Activated CD8-positive, alpha-beta memory T cell treated with anti-CD3 and anti-CD28 coated beads, Interleukin-2, amount 50 U/mL, for 4 hours (primary cell): ENCODE measurements at regions not wholly inside any gene's neighbourhood (a gene's known extent, or its start where the extent isn't known, plus 50 kb on each side); places are given as distances from the start of the nearest gene placed in this dataset.

ENCODE experiments used
- DNase-seq: peaks from one replicate; pipeline ENCODE4 v3.0.0-alpha.2; 2020

DNA sequence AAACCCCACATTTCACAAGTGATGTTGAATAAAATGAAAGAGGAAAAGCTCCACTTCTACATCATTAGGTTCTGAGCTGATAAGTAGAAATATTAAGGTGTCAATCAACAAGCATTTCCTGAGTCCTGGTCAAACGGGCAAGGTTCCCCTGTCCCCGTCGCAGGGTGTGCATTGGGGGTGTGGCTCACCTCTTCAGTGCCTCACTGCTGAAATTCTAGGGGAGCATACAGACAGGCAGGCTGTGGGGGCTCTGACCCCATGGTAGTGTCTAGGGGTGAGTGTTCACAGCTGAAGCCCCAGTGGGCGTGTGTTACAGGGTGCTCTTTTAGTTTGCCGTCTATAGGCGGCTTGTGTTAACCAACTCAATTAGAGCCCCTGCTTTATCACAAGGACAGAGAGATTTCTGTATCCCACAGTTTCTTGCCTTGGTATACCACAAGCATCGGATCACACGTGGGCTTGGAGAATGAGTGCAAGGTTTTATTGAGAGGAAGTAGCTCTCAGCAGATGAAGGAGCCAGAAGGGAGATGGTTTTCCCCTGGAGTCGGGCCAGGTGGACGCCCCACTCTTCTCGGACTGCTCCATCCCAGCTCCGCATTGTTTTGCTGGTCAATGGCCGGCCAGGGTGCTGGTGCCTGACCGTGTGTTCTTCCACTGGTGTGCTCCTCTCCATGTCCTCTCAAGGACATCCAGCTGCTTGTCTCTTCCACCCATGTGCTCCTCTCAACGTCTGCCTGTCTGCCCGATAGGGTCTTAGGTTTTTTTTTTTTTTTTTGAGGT is 238.2 kb upstream of the NLRP1 start:
- no peak for DNase-seq

DNA sequence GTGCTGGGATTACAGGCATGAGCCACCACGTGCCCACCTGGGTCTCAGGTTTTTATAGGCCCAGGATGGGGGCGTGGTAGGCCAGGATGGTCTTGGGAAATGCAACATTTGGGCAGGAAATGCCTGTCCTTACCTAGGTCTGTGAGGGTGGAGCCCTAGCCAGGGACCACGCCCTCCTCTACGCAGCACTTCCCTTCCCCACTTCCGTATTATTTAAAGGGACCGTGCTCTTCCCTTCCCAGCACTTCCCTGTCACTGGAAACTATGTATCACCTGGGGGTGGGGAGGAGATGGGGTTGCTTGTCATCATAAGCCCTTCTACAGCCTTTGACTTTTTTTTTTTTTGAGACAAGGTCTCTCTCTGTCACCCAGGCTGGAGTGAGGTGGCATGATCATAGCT is 238.9 kb upstream of the NLRP1 start:
- no peak for DNase-seq

DNA sequence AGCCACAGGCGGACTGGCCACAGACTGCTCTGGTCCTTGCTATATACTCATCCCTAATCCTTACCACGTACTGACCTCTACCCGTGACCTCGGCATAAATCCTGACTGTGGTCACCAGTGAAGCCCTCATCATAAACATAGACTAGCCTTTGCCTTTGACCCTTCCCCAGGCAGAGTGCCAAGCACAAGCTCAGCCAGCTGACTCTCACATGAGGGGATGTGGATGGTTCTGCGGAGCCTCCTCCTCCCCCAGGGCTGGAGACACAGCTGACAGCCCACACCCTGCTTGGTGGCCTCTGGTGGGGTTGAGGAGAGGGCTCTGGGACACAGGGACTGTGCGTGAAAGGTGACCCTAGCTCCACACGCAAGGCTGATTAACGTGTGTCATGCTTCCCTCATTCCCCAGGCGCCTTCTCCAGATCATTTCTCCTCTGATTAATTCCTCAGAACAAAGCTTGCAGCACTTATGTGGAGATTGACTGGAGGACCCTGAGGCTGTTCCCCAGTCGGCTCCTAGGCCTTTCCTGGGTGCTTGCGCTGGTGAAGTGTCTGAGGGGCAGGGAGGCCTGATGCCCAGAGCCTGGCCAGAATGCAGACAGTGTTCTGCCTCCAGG is 241.5 kb upstream of the NLRP1 start:
- DNase-seq: no peak

DNA sequence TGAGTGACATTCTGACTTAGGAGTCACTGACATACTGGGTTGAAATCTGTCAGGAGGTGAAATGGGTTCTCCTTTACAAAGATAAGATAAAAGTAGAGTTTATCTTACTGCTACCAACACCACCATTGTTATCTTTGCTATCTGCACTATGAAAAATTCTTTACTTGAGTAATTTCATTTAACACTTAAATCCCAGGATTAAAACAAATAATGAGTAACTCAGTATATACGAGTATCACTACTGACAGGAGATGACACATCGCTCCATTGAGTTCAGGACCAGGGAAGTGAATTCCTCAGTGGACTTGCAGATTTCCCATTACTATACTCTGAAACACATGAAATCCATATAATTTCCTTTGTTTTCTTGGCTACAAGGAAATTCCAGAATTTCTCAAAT is 242.1 kb upstream of the NLRP1 start:
- DNase-seq: no peak

DNA sequence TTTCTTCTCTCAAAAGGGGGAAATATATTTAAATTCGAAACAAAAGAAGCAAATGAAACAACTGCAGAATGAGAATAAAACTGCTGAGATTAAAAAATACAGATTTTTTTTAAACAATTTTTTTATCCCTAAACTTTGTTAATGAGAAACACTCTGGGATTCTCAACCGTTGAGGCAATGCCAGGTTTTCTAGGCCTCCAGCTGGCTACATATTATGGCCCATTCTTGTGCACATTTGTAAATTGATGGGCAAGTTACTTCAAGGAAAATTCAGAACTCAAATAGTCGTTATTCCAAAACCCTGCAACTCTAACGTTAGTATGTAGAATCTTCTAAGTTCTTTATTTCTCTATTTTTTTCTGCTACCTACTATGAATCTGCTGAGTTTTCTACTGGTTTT is 239.3 kb upstream of the WSCD1 start:
- DNase-seq: no peak

DNA sequence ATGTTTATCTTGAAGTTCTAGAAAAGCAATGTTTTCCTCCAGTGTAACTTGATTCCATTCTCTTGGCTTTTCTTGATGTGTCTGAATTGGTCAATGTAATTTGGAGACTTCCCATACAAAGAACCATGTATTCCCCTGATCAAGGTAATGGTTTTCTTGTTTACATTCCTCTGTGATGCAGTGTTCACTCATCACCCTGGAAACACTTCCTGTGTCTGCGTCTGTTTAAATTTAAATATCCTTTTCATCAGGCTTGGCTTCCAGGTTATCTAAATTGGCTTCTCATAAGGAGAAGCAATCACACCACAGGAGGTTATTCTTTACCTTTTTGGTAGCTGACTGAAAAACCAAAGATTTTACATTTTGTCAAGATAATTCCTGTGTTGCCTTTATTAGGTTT is 237.3 kb upstream of the WSCD1 start:
- no peak for DNase-seq

DNA sequence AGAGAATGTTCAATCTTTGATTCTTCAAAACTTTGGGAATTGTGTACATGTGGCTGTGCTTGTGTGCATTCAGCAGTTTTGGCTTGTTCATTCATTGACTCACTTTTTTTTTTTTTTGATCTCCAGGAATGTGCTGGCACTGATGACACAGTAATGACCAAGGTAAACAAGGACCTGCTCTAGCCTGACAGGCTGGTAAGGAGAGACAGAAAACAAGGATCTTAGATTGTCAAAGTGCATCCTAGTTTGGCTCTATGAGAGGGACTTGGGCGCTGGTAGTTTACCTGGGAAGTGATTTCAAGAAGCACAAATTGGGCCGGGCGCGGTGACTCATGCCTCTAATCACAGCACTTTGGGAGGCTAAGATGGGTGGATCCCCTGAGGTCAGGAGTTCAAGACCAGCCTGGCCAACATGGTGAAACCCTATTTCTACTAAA is 233.1 kb upstream of the WSCD1 start:
- no peak for DNase-seq

DNA sequence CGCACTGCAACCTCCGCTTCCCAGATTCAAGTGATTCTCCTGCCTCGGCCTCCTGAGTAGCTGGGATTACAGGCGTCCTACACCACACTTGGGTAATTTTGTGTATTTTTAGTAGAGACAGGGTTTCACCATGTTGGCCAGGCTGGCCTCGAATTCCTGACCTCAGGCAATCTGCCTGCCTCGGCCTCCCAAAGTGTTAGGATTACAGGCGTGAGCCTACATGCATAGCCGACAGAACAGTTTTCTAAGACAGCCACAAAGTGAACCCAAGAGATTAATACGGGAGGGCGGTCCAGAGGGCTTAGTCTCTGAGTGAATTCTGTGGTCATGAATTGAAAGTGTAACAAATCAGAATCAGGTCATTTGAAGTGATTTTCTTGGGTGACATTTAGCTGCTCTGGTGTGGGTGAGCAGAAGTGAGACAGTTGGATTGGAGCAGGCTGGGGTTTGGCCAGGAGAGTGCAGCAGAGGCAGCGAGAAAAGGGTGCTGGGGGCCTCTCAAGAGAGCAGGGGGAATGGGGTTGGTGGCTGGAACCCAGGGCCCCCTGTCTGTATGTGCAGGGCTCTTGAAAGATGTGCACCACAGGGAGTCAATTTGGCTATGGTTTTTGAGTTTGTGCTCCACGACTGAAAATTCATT is 231.4 kb upstream of the WSCD1 start:
- DNase-seq: no peak

DNA sequence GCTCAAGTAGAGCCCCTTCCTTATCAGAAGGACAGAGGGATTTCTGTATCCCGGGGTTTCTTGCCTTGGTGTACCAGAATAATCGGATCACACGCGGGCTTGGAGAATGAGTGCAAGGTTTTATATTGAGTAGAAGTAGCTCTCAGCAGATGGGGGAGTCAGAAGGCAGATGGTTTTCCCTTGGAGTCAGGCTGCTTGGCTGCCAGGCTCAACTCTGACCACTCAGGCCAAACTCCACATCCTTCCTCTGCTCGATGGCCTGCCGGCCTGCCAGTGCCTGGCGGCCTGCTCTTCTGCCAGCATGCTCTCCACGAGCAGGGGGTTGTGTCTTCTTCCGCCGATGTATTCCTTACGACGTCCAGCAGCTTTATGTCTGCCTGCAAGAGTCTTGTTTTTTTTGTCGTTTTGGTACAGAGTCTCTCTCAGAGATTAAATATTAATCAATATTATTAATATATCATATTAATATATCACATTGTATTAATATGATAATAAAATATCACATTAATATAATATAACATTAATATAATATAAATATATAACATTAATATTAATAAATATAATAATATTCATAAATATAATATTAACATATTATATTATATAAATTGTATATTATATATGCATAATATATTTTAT is 229.2 kb upstream of the WSCD1 start:
- no peak for DNase-seq

DNA sequence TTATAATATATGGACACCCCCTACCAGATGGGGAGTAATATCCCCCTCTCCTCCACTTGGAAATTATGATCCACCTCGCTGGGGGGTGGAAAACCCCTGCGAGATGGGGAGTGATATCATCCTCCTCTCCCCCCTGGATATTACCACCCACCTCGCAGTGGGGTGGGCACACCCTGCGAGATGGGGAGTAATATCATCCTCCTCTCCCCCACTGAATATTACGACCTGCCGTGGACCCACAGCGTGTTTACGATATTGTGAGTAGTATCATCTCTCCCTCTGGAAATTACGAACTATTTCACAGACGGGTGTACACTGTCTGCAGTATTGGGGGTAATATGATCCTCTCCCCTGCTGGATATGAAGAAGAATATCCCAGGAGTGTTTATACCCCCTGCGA is 228.3 kb upstream of the WSCD1 start:
- no peak for DNase-seq

DNA sequence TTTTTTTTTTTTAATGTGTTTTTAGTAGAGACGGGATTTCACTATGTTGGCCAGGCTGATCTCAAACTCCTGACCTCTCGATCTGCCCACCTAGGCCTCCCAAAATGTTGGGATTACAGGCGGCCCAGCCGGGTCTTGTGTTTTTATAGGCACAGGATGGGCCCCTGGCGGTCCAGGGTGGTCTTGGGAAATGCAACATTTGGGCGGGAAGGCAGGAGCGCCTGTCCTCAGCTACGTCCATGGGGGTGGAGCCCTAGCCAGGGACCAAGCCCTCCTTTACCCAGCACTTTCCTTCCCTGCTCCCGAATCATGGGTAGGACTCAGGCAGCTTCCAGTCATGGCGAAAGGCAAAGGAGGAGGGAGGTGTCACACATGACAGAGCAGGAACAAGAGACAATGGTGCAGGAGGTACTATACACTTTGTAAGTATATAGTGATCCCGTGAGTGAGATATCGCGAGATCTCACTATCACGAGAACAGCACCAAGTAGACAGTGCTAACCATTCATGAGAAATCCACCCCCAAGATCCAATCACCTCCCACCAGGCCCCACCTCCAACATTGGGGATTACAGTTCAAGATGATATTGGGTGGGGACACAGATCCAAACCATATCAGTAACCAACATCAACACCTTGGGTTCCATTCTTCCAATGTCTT is 226.7 kb upstream of the WSCD1 start:
- DNase-seq: no peak

DNA sequence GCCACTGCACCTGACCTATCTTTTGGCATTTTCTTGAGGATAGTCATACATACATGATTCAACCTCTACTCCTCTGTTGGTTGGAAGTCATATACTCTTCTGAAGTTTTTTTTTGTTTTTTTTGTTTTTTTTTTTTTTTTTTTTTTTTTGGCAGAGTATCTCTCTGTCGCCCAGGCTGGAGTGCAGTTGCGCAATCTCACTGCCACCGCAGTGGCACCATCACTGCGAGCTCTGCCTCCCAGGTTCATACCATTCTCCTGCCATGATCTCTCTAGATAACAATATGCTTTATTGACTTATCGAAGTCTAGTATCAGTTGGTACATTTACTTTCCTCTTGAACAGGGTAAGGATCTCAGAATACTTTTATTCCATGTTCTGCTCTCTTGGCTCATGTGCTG is 224.2 kb upstream of the WSCD1 start:
- no peak for DNase-seq

DNA sequence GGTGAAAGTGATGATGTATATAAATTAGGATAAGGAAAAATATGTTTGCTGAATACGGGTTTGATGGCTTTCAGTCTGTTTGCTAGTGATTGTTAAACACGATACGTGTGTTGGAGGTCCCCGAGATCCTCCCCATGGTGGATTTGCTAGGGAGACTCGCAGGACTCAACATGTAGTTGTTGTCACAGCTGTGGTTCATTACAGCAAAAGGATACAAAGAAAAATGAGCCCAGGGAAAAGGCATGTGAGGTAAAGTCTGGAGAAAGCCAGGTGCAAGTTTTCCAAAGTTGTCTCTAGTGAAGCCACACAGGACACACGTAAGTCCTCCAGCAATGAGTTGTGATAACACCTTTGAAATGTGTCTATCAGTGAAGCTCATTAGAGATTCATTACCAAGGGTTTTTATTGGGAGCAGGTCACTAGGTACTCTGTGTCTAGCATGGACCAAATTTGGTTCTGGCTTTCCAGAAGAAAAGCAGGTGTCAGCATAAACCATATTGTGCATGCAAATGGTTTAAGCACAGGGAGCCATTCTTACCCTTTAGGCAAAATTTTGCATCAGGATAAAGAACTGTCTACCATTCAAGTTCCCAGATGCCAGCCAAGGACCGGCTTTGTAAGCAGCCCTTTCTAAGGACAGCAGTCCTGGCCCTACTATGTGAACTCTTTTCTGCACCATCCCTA is 215.2 kb upstream of the WSCD1 start:
- DNase-seq: no peak

DNA sequence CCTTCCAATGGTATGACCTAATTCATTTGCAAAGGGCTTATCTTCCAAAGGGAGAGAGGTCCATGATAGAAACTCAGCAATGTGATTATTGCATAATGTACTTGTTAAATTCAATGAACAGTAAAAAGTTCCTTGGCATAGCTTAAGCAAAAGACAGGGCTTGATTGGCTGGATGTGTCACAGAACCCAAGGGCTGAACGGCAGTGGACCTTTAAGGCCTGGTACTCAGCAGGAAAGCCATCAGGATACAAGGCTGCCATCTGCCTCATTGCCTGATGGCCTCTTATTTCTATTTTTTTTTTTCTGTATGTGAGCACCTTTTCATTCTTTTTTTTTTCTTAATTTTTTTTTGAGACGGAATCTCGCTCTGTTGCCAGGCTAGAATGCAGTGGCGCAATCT is 208.9 kb upstream of the WSCD1 start:
- DNase-seq: no peak

DNA sequence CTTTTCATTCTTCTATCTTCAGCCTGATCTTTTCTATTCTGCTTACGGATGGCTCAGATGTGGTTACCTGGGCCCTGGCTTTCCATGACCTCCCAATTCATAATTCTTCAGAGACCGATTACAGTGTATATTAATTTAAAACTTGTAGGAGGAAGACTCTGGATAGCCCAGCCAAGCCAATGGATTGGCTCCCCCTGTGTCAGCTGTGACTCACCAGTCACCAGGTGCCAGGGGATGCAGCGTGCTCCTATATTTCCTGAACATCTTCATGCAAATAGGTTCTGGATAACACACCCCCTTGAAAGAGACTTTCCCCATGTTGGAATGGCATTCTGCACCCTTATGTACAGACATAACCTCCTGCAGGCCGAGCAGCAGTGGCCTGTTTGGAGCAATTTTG is 208.3 kb upstream of the WSCD1 start:
- DNase-seq: no peak

DNA sequence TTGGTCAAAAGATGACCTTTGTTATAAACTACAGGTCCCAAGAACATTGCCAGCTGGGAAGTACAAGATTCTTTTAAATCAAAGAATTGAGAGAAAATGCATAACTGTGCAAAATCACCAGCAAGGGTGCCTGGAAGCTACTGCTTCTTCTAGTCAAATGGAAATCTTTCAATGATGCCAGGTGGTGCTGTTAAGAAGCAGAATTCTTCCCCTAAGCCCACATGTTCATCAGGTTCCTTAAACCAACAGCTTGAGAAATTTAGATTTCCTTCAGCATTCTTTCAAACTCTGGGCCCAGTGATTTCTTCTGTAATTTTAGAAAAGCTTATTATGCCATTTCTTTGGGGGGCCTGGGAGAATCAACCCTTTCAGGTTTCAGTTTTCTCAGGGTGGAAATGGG is 207.8 kb upstream of the WSCD1 start:
- DNase-seq: no peak

DNA sequence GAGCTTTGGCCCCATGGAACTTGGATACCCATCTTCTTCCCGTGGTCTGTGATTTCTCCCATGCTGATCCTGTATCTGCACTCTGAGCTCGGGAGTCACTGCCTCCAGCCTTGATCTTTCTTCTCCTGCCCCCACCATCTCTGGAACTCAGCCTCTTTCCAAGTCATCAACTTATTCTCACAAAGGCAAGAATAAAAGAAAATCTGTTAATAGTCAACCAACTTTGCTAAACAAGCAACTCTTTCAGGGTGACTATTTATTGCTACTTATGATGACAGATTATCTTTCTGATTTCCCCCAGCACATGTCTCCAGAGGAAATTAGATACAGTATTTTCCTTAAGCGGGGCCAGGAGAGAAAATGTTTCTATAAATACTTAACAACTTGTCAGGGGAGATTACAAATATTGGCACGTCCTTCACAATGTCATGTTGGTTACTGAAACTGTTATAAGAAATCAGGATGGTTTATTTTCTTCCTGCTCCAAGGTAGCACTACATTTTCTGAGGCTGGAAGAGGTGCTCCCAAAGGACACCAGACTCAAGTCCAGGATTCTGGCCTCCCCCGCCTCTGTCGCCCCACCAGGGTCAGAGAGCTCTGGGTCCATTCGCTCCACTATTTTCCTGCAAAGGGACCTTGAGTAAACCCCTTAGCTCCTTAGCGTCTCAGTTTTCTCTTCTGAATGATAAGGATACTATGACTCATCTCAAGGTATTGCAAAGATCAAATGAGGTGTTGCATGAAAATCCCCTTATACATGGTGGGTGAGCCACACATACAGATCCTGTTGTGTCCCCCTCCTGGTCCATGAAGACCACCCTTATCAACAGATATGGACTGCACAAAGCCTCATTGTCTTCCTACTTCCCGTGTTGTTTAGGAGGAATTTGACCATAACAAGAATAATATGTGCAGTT is 205.2 kb upstream of the WSCD1 start:
- no peak for DNase-seq

DNA sequence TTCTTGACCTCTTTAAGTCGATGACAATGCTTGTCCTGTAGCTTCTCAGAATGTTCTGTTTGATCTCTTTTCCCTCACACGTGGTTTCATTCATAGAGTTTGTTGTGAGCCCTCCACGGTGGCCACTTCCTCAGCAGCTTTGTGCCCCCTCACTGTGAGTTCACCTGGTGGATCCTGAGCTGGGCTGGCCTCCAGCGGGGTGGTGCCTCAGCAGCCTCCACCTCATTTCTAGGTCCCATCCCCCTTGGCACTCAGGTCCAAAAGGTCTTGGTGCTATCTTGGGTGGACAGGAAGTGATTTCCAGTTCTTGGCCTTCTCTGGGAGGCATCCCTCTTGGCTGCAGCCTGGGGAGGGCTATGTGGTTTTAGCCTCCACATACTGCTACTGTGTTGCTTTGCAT is 203.2 kb upstream of the WSCD1 start:
- DNase-seq: no peak

DNA sequence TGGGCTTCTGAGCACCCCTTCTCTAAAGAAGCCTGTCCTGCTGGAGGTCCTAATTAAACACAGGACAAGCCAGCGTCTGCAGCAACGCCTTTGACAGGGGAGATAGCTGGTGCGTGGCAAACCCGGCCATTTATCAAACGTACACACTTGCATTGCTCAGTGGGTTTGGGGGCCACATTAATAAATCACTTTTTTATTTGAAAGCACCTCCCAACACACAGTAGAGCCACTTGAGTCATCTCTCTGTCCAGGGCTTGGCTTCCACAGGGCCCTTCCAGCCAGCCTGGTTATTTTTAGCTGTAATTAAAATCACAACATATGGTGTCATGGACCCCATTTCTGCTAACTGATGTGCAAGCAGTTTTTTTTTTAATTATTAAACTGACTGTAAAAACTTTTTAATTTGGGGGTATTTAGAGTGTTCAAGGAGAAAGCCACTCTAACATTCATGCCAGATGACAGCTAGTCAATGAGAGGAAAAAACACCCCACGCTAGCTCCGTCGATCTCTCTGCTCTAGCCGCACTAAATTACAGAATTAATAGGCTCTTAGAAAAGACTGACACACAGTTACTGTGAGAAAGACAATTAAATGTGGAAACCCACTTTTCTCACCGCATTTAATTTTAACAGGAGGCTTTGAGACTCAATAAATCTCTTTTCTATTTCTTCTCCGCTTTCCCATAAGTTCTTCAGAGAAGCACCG is 201.0 kb upstream of the WSCD1 start:
- DNase-seq: no peak

DNA sequence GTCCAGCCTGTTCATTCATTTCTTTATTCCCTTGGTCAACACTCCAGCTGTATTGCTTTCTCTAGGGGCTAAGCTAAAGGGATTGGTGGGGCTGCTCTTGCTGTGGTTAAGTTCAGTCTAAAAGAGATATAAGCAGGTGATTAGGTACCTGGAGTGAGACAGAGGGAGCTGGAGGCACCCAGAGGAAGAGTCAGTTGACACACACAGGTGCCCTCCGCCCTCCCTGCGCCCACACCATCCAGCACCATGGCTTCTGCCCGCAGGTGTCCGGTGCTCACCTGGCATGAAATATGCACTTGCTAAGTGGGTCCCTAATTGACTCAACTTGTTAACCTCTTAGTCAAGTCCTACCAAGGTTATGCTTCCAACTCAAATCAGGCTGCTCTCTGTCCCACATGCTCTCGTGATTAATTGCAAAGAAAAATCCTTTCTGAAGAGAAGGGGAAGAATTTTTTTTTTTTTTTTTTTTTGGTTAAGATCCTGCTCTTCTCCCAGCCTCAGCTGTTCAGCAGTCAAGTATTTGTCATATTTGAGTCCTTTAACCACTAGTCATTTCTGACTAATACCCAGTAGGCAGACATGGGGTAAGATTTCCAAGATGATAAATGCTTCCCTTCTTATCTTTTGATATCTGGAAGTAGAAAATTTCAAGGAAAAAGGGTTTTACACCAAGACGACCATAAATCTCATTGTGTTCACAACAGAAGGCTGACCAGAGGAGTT is 199.8 kb upstream of the WSCD1 start:
- no peak for DNase-seq
